ENCODE measurements at regions not wholly inside any gene's neighbourhood (a gene's known extent, or its start where the extent isn't known, plus 50 kb on each side); places are given as distances from the start of the nearest gene placed in this dataset.

DNA sequence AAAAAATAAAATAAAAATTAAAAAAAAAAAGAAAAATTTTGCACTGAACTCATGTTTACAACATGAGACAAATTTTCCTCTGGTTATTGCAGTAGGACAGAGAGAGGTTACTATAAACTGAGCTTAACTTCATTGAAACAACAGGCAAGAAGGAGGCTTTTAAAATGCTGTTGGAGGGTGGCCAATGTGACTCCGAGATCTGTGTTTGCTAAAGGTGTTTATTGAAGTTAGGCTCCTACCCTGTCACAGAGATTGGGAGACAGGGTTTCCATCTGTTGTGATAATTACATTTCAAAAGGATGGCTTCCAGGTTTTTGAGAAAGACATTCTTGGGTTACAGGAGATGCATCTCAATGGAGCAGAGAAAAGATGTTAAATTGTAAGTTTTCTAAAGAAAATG, 370.5 kb upstream of the HS3ST1 start (continued):
- TF ChIP-seq, protein P1, sequence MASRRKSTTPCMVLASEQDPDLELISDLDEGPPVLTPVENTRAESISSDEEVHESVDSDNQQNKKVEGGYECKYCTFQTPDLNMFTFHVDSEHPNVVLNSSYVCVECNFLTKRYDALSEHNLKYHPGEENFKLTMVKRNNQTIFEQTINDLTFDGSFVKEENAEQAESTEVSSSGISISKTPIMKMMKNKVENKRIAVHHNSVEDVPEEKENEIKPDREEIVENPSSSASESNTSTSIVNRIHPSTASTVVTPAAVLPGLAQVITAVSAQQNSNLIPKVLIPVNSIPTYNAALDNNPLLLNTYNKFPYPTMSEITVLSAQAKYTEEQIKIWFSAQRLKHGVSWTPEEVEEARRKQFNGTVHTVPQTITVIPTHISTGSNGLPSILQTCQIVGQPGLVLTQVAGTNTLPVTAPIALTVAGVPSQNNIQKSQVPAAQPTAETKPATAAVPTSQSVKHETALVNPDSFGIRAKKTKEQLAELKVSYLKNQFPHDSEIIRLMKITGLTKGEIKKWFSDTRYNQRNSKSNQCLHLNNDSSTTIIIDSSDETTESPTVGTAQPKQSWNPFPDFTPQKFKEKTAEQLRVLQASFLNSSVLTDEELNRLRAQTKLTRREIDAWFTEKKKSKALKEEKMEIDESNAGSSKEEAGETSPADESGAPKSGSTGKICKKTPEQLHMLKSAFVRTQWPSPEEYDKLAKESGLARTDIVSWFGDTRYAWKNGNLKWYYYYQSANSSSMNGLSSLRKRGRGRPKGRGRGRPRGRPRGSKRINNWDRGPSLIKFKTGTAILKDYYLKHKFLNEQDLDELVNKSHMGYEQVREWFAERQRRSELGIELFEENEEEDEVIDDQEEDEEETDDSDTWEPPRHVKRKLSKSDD (CRISPR knock-in tag; IDR thresholded peaks at IDR 0.05; ENCODE audit: low read depth), result no peak
- TF ChIP-seq KAT8 (CRISPR knock-in tag; IDR thresholded peaks at IDR 0.05) (no peak), GPN1 (CRISPR knock-in tag; IDR thresholded peaks at IDR 0.05; ENCODE audit: borderline replicate concordance) (no peak), HMGXB4 (CRISPR knock-in tag; IDR thresholded peaks at IDR 0.05; ENCODE audit: borderline replicate concordance in 1 of 2, low read depth in 1 of 2) (no peak), MIER3 (CRISPR knock-in tag; IDR thresholded peaks at IDR 0.05; ENCODE audit: borderline replicate concordance) (no peak), ZNF230 (CRISPR knock-in tag; IDR thresholded peaks at IDR 0.05) (no peak), ZNF816 (CRISPR knock-in tag; IDR thresholded peaks at IDR 0.05; ENCODE audit: borderline replicate concordance) (no peak), KDM4B (CRISPR knock-in tag; IDR thresholded peaks at IDR 0.05) (no peak), PCBP2 (optimal IDR thresholded peaks at IDR 0.05; ENCODE audit: low read depth, low read length, poor library complexity, severe bottlenecking) (no peak), MBNL3 (CRISPR knock-in tag; conservative IDR thresholded peaks at IDR 0.05) (no peak)
- TF ChIP-seq, protein P2, sequence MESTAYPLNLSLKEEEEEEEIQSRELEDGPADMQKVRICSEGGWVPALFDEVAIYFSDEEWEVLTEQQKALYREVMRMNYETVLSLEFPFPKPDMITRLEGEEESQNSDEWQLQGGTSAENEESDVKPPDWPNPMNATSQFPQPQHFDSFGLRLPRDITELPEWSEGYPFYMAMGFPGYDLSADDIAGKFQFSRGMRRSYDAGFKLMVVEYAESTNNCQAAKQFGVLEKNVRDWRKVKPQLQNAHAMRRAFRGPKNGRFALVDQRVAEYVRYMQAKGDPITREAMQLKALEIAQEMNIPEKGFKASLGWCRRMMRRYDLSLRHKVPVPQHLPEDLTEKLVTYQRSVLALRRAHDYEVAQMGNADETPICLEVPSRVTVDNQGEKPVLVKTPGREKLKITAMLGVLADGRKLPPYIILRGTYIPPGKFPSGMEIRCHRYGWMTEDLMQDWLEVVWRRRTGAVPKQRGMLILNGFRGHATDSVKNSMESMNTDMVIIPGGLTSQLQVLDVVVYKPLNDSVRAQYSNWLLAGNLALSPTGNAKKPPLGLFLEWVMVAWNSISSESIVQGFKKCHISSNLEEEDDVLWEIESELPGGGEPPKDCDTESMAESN (CRISPR knock-in tag; conservative IDR thresholded peaks at IDR 0.05), result no peak
- TF ChIP-seq, protein P3, sequence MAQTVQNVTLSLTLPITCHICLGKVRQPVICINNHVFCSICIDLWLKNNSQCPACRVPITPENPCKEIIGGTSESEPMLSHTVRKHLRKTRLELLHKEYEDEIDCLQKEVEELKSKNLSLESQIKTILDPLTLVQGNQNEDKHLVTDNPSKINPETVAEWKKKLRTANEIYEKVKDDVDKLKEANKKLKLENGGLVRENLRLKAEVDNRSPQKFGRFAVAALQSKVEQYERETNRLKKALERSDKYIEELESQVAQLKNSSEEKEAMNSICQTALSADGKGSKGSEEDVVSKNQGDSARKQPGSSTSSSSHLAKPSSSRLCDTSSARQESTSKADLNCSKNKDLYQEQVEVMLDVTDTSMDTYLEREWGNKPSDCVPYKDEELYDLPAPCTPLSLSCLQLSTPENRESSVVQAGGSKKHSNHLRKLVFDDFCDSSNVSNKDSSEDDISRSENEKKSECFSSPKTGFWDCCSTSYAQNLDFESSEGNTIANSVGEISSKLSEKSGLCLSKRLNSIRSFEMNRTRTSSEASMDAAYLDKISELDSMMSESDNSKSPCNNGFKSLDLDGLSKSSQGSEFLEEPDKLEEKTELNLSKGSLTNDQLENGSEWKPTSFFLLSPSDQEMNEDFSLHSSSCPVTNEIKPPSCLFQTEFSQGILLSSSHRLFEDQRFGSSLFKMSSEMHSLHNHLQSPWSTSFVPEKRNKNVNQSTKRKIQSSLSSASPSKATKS (CRISPR knock-in tag; IDR thresholded peaks at IDR 0.05), result no peak

Data from HepG2 (cell line).